HG02610 (cell line): ENCODE measurements at regions not wholly inside any gene's neighbourhood (a gene's known extent, or its start where the extent isn't known, plus 50 kb on each side); places are given as distances from the start of the nearest gene placed in this dataset.
"Not testable (repeated sequence)": the region's sequence is repeated elsewhere in the genome, so short reads cannot be mapped to it uniquely, and the experiment has no call there.

Experiments
- ATAC-seq: cut with Tn5 transposase; IDR thresholded peaks from one replicate; pipeline ENCODE4 v1.9.1; 2021; ENCODE audit warnings: mild to moderate bottlenecking, moderate library complexity; ENCODE audit not compliant: unreplicated experiment

GRCh38 chr6:21741221-21742109 lies 147.9 kb downstream of the SOX4 start:
- no peak for ATAC-seq

- no peak for ATAC-seq
Measured at GRCh38 chr6:21742238-21742660, 148.7 kb downstream of the SOX4 start.

GRCh38 chr6:21744331-21744730 lies 150.8 kb downstream of the SOX4 start:
- no peak for ATAC-seq

GRCh38 chr6:21745543-21746337 lies 152.2 kb downstream of the SOX4 start:
- no peak for ATAC-seq

GRCh38 chr6:21747441-21747840 lies 153.9 kb downstream of the SOX4 start:
- no peak for ATAC-seq

GRCh38 chr6:21748343-21749056 lies 154.9 kb downstream of the SOX4 start:
- no peak for ATAC-seq

- no peak for ATAC-seq
Measured at GRCh38 chr6:21749754-21750153, 156.2 kb downstream of the SOX4 start.

- no peak for ATAC-seq
Measured at GRCh38 chr6:21750575-21750974, 157.0 kb downstream of the SOX4 start.

- ATAC-seq, result no peak
Measured at GRCh38 chr6:21751608-21752007, 158.1 kb downstream of the SOX4 start.

- no peak for ATAC-seq
Measured at GRCh38 chr6:21752054-21752811, 158.7 kb downstream of the SOX4 start.

GRCh38 chr6:21753241-21754108 lies 159.9 kb downstream of the SOX4 start:
- ATAC-seq, result no peak

GRCh38 chr6:21754891-21755290 lies 161.3 kb downstream of the SOX4 start:
- ATAC-seq, result no peak

GRCh38 chr6:21756487-21756886 lies 162.9 kb downstream of the SOX4 start:
- ATAC-seq, result no peak

GRCh38 chr6:21757392-21757791 lies 163.8 kb downstream of the SOX4 start:
- not testable (repeated sequence) for ATAC-seq

GRCh38 chr6:21759721-21760120 lies 166.2 kb downstream of the SOX4 start:
- no peak for ATAC-seq

- not testable (repeated sequence) for ATAC-seq
Measured at GRCh38 chr6:21761053-21761730, 167.6 kb downstream of the SOX4 start.

GRCh38 chr6:21764989-21765388 lies 171.4 kb downstream of the SOX4 start:
- no peak for ATAC-seq

- ATAC-seq, result no peak
Measured at GRCh38 chr6:21767891-21768648, 174.5 kb downstream of the SOX4 start.
